GM18873 (cell line): ENCODE measurements at regions not wholly inside any gene's neighbourhood (a gene's known extent, or its start where the extent isn't known, plus 50 kb on each side); places are given as distances from the start of the nearest gene placed in this dataset.
A peak's percentile ranks its signal among the peaks of the same experiment; 100 is the strongest.

Source experiments
- ATAC-seq: cut with Tn5 transposase; IDR thresholded peaks from one replicate; pipeline ENCODE4 v1.9.1; 2021; ENCODE audit warnings: mild to moderate bottlenecking, moderate library complexity, moderate number of reproducible peaks; ENCODE audit not compliant: unreplicated experiment, low FRiP score

- ATAC-seq, result no peak
These were observed 226.6 kb downstream of the MTX2 start for GRCh38 chr2:176495826-176496225.

- ATAC-seq, result no peak
These were observed 227.5 kb downstream of the MTX2 start for GRCh38 chr2:176496761-176497160.

GRCh38 chr2:176500901-176501300 is 231.7 kb downstream of the MTX2 start:
- ATAC-seq, result no peak

- ATAC-seq, result no peak
These were observed 232.4 kb downstream of the MTX2 start for GRCh38 chr2:176501617-176502016.

GRCh38 chr2:176502619-176503018 is 233.4 kb downstream of the MTX2 start:
- ATAC-seq, result no peak

- ATAC-seq, result no peak
These were observed 234.5 kb downstream of the MTX2 start for GRCh38 chr2:176503776-176504175.

- no peak for ATAC-seq
These were observed 235.2 kb downstream of the MTX2 start for GRCh38 chr2:176504440-176504839.

GRCh38 chr2:176507786-176508185 is 238.5 kb downstream of the MTX2 start:
- ATAC-seq, result no peak

GRCh38 chr2:176508374-176508773 is 239.1 kb downstream of the MTX2 start:
- no peak for ATAC-seq

- ATAC-seq, result peak; percentile 42
These were observed 239.9 kb downstream of the MTX2 start for GRCh38 chr2:176508984-176509740.

- ATAC-seq, result no peak
These were observed 245.0 kb downstream of the MTX2 start for GRCh38 chr2:176514276-176514675.

GRCh38 chr2:176514805-176515500 is 245.7 kb downstream of the MTX2 start:
- ATAC-seq, result no peak

- no peak for ATAC-seq
These were observed 246.9 kb downstream of the MTX2 start for GRCh38 chr2:176516051-176516602.

GRCh38 chr2:176518823-176519222 is 249.6 kb downstream of the MTX2 start:
- no peak for ATAC-seq

- ATAC-seq, result no peak
These were observed 252.8 kb downstream of the MTX2 start for GRCh38 chr2:176521878-176522670.

GRCh38 chr2:176525086-176525485 is 255.8 kb downstream of the MTX2 start:
- no peak for ATAC-seq

GRCh38 chr2:176526995-176527901 is 258.0 kb downstream of the MTX2 start:
- ATAC-seq, result no peak

- ATAC-seq, result no peak
These were observed 262.4 kb downstream of the MTX2 start for GRCh38 chr2:176531608-176532007.

GRCh38 chr2:176533505-176534193 is 264.4 kb downstream of the MTX2 start:
- no peak for ATAC-seq
